ENCODE measurements at regions not wholly inside any gene's neighbourhood (a gene's known extent, or its start where the extent isn't known, plus 50 kb on each side); places are given as distances from the start of the nearest gene placed in this dataset.

- TF ChIP-seq POLR2A (IDR thresholded peaks at IDR 0.05) (no peak), CTCF (IDR thresholded peaks at IDR 0.05) (no peak)
- intact Hi-C loops (cut with DNase I): no loop called here
- DNase-seq (no peak), ATAC-seq (peak in 1 of 4 donors; percentile 31)
- H3K36me3 ChIP-seq: no peaks in the 10 kb centered on the region
- no peaks in the 10 kb centered on the region for H3K9me3 ChIP-seq
- no peaks in the 10 kb centered on the region for H3K27me3 ChIP-seq
- no peaks in the 10 kb centered on the region for H3K4me1 ChIP-seq
- no peak overlapping the region for H3K27ac ChIP-seq
- WGBS (ENCODE audit: insufficient coverage, low coverage, low lambda C conversion rate, missing lambda C conversion rate): 67% methylated on average over 1 of the region's 1 CpG
- no peak overlapping the region for H3K4me3 ChIP-seq
Measured at GRCh38 chr5:115686738-115687074, 60.9 kb upstream of the TMED7 start.

- H3K27me3 ChIP-seq: no peaks in the 10 kb centered on the region
- ATAC-seq: no peak
- H3K4me1 ChIP-seq: no peaks in the 10 kb centered on the region
- H3K36me3 ChIP-seq: no peaks in the 10 kb centered on the region
- intact Hi-C loops (cut with DNase I): no loop called here
- H3K9me3 ChIP-seq: no peaks in the 10 kb centered on the region
- H3K27ac ChIP-seq: no peak overlapping the region
- no peak overlapping the region for H3K4me3 ChIP-seq
- 77% methylated on average over 5 of the region's 5 CpGs for WGBS (ENCODE audit: insufficient coverage, low coverage, low lambda C conversion rate, missing lambda C conversion rate)
- no peak for TF ChIP-seq POLR2A (IDR thresholded peaks at IDR 0.05)
- TF ChIP-seq CTCF (IDR thresholded peaks at IDR 0.05): no peak
- DNase-seq: no peak
Measured at GRCh38 chr5:115686051-115686737, 60.4 kb upstream of the TMED7 start.

- H3K4me1 ChIP-seq: no peaks in the 10 kb centered on the region
- intact Hi-C loops (cut with DNase I): no loop called here
- no peaks in the 10 kb centered on the region for H3K27me3 ChIP-seq
- ATAC-seq: no peak
- no peak overlapping the region for H3K4me3 ChIP-seq
- H3K27ac ChIP-seq: no peak overlapping the region
- no peaks in the 10 kb centered on the region for H3K9me3 ChIP-seq
- WGBS (ENCODE audit: insufficient coverage, low coverage, low lambda C conversion rate, missing lambda C conversion rate): 66% methylated on average over 2 of the region's 2 CpGs
- no peaks in the 10 kb centered on the region for H3K36me3 ChIP-seq
- TF ChIP-seq POLR2A (IDR thresholded peaks at IDR 0.05) (no peak), CTCF (IDR thresholded peaks at IDR 0.05) (no peak)
- no peak for DNase-seq
Measured at GRCh38 chr5:115685490-115685889, 59.7 kb upstream of the TMED7 start.

- 100% methylated on average over 1 of the region's 1 CpG for WGBS (ENCODE audit: insufficient coverage, low coverage, low lambda C conversion rate, missing lambda C conversion rate)
- no peaks in the 10 kb centered on the region for H3K36me3 ChIP-seq
- intact Hi-C loops (cut with DNase I): no loop called here
- H3K4me1 ChIP-seq: no peaks in the 10 kb centered on the region
- no peak overlapping the region for H3K27ac ChIP-seq
- no peaks in the 10 kb centered on the region for H3K9me3 ChIP-seq
- no peak for TF ChIP-seq CTCF (IDR thresholded peaks at IDR 0.05)
- no peak for TF ChIP-seq POLR2A (IDR thresholded peaks at IDR 0.05)
- no peaks in the 10 kb centered on the region for H3K27me3 ChIP-seq
- no peak overlapping the region for H3K4me3 ChIP-seq
- no peak for DNase-seq
- ATAC-seq: no peak
Measured at GRCh38 chr5:115684513-115685037, 58.7 kb upstream of the TMED7 start.
